Stimulated activated CD8-positive, alpha-beta memory T cell treated with anti-CD3 and anti-CD28 coated beads, Interleukin-15, amount 100 ng/mL, for 4 hours (primary cell): ENCODE measurements at regions not wholly inside any gene's neighbourhood (a gene's known extent, or its start where the extent isn't known, plus 50 kb on each side); places are given as distances from the start of the nearest gene placed in this dataset.
"Not testable (repeated sequence)": the region's sequence is repeated elsewhere in the genome, so short reads cannot be mapped to it uniquely, and the experiment has no call there.

Experiments
- DNase-seq, 2 donors: peaks; one replicate each; pipeline ENCODE4 v3.0.0-alpha.2; 2020; ENCODE audit warnings: low read depth in 2 of 2

DNA sequence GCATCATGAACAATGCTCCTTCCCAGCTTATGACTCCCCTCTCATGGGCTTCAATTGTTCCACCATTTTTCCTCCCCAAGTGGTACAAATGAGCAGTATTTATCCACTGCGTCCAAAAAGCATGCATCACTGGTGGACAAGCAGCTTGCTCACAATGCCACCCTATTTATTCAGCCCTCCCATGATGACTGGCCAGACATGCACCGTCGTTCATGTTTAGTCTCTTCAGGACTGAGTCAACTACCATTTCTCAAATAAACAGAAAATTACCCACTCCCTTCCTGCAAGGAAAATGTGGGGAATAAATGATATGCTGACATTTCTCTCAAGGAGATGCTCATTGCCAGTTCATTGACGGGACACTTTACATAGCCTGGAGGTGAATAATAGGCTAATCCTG lies 300.4 kb downstream of the C6orf118 start:
- DNase-seq: no peak

DNA sequence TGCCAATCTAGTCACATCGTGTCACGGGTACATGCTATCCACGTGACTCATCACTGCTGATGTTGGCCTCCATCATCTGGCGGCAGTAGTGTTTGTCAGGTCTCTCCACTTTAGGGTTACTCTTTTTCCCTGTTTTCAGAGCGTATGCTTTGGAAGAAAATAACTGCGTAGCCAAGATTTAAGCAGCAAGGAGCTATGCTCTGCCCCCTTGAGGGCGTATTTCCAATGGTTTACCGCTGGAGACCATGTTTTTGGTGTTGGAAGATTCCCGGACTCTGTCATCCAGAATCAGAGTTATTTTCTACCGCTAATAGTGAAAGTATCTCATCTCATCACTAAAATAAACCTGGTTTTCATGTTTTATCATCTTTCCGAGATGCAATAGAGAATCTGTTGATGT lies 306.5 kb downstream of the C6orf118 start:
- DNase-seq: no peak

DNA sequence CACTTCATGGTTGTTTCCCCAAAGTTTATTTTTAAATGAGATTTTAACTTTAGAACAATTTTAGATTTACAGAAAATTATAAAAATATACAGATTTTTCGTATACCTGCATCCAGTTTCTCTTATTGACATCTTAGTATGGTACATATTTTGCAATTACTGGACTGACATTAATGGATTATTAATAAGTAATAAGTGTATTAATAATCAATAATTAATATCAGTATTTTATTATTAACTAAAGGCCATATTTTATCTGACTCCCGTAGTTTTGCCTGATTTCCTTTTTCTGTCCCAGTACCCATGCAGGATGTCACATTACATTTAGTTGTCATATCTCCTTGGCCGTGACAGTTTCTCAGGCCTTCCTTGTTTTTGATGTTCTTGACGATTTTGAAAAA lies 307.0 kb downstream of the C6orf118 start:
- DNase-seq: no peak

DNA sequence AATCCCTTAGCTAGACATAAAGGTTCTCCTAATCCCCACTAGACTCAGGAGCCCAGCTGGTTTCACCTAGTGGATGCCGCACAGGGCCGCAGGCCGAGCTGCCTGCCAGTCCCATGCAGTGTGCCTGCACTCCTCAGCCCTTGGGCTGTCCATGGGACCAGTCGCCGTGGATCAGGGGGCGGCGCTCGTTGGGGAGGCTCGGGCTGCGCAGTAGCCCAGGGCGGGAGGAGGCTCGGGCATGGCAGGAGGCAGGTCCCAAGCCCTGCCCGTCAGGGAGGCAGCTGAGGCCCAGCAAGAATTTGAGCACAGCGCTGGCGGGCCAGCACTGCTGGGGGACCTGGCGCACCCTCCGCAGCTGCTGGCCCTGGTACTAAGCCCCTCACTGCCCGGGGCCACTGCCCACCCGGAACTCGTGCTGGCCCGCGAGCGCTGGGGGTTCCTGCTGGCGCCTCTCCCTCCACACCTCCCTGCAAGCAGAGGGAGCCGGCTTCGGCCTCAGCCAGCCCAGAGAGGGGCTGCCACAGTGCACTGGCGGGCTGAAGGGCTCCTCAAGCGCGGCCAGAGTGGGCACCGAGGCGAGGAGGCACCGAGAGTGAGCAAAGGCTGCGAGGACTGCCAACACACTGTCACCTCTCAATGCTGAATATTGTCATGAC lies 307.8 kb downstream of the C6orf118 start:
- DNase-seq: no peak

DNA sequence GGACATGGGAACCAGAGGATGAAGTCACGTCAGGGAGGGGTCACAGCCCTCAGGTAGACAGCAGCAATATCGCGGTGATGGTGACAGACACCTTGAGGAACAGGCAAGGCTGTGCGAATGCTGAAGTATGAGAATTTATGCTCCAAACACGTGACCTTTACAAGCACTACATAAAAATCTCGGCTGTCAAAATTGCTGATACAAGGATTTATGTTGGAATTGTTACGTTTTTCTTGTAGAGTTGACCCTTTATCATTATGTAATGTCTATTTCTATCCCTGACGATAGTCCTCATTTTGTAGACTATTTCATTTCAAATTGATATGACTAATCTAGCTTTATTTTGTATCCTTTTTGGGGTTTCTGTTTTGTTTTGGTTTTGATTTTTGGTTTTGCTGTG lies 311.1 kb downstream of the C6orf118 start:
- DNase-seq: no peak

DNA sequence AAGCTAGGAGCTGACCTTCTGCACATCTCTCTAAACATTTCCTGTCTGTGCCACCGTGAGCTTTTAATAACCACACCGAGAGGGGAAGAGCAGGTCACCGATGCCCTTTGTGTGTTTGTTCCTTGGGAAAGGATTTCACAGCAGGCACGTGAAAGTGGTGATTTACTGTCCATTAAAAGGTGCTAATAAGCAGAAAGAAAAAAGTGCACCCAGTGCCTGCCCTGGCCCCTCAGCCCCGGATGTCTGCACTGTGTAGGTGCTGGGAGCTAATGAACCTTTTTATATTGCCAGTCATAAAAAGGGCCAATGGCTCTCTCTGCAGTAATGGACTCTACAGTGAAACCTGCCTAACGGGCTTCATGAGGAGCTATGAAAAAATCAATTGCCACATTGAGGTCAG lies 312.6 kb downstream of the C6orf118 start:
- no peak for DNase-seq

DNA sequence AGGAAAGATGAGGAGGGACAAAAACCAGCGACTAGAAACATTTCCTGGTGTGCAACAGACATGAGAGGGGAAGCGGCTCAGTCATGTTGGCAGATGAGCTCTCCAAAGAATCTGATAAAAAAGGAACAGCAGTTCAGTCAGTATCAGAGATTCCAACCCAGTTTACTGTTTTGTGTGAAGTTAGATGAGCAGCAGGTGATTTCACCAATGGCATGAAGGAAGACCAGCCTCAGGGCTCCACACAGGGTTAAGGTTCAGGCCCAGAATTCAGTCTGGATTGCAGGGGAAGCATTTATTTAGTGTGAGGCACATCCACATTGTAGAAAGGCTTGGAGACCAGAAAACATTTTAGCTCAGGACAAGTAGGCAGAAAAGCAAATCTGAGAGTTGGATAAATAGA lies 317.8 kb downstream of the C6orf118 start:
- DNase-seq: no peak

DNA sequence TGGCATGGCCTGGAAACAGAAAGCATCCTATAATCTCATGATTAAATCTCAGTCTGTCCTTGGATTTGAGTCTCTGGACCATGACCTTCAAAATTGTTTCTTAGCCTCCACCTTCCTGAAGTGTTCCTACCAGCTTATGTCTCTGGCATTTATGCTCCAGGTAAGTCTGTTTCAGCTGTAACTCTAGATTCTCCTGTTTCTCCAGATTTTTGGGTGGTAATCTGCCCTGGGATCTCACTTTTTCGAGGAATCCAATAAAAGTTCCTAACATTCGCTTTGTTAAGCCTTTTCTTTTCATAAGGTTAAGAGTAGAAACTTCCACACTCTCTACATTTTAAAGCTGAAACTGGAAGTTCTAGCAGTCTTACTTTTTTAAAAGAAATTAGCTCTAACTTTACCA lies 318.5 kb downstream of the C6orf118 start:
- DNase-seq: no peak

DNA sequence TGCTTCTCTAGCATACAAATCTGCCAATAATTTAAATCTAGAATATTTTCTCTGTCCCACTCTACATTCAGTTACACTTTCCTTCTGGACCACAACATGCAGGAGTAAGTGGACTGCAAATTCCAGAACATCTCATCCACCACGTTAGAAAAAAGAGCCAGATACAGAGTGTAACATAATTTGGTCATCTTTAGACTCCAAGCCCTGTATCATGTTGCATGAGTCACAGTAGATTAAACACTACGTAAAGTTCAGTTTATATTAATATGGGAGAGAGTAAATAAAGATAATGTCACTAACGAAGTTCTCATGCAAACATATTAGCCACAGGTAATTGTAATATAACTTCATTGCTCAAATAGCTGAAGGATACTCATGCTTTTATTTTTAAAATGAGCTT lies 327.0 kb downstream of the C6orf118 start:
- DNase-seq: no peak

DNA sequence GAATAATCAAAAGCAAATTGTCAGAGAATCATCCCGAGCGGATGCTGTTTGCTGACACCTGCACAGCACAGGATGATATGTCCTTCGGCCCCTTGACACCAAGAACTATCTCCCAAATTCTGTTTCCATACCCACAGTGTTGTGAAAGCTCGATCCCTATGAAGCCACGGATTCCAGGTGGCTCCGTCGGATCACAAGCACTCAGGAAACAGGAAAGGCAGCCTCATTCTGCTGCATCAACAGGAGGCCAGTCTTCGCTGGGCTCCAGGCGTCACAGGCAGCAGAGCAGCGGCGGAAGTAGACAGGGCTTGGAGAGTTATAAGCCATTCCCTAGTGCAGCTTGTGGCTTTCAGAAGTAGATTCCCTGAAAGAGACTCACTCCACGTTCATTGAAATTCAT lies 342.3 kb downstream of the C6orf118 start:
- no peak for DNase-seq

DNA sequence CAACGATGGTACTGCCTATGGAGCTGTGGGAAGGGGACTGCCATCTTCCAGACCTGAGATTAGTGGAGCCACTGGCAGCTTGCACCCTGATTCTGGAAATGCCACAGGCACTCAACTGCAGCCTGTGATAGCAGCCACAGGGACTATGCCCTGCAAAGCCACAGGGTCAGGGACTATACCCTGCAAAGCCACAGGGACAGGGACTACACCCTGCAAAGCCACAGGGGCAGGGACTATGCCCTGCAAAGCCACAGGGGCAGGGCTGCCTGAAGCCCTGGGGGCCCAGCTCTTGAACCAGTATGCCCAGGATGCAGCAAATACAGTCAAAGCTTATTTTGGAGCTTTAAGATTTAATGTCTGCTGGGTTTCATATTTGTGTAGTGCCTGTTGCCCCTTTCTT lies 346.6 kb downstream of the C6orf118 start:
- no peak for DNase-seq

DNA sequence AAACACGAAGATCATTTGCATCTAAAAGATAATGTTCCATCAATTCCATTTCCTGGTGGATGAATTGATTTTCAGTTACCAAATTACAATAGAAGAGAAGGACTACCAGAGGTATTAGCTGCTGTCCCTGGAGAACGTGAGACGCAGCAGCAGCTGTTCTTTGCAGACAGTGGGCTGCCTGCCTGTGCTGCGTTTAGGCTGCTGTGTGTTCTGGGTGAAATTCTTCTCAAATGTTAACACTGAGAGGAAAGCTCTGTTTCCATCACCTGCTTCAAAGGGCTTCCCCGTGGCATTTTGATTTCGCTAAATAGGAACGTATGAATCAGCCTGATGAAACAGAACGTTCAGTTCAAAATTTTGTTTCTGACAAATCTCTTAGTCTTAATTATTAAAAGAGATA lies 362.2 kb downstream of the C6orf118 start:
- DNase-seq: no peak

DNA sequence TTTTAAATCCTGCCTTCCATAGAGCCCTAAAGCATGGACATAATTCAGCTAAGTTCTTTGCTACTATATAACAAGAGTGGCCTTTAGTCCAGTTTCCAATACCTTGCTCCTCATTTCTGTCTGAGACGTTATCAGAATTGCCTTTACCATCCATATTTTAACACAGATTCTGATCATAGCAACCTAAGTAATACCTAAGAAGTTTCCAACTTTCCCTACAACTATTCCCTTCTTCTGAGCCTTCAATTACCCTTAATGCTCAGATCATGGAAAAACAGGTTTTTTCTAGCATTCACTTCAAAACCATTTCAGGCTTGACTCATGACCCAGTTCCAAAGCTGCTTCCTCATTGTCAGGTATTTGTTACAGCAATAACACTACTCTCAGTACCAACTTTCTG lies 367.1 kb downstream of the C6orf118 start:
- no peak for DNase-seq

DNA sequence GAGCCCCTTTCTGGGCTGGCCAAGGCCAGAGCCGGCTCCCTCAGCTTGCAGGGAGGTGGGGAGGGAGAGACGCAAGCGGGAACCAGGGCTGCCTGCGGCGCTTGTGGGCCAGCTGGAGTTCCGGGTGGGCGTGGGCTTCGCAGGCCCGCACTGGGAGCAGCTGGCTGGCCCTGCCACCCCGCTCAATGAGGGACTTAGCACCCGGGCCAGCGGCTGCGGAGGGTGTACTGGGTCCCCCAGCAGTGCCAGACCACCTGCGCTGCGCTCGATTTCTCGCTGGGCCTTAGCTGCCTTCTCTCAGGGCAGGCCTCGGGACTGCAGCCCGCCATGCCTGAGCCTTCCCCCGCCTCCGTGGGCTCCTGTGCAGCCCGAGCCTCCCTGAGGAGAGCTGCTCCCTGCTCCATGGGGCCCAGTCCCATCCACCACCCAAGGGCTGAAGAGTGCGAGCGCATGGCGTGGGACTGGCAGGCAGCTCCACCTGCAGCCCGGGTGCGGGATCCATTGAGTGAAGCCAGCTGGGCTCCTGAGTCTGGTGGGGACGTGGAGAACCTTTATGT lies 376.1 kb downstream of the C6orf118 start:
- DNase-seq: not testable (repeated sequence)

DNA sequence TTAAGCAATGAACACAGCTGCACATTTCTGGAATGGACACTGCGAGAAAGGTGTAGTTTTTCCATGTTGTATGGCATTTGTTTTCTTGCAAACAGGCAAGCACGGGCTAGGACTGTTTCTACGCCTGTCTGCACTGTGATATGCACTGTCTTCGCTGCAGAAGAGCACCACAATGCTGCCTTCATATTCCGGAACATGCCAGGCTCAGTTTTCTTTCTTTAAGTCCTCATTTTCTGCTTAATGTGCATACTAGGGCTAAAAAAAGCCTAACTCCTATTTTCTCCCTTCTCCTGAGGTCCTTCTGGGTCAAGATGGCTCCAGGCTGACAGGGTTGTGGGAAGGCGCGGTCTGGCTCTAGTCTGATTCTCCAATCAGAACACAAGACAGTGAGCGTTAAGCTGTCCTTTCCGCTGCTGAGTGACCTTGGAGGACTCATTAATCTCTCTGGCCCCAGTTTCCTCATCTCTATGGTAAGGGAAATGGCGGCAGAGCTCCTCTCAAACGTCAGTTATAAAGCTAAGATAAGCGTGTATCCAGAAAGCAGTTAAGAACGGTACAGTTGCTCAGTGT lies 379.9 kb downstream of the C6orf118 start:
- DNase-seq: no peak

DNA sequence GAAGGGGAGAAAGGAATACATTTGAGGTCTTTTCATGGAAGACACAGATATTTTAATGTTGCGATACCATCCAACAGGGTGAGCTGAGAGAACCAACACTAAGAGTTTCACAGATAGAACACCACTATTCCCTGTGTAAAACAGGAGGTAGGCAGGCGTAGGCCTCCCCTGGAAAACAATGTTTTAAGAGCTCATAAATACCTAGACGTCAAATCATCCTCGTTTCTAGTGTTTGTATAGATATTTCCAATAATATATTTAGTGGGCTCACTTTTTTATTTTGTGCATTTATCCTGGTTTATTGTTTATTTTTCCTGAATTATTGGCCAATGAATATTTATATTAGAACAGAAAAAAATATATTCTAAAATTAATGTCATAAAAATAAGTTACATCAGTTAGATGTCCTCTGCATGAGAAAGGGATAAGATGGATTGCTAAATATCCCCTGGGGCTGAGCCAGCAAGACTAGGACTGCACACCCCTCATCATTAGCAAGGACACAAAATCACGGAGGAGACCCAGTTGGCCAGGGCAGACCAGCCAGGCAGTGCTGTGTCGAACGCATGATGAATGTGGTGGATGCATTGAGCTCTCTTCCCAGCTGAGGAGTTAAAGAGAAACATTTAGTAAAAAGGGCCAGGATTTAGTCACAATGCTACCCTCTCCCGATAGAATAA lies 380.5 kb downstream of the C6orf118 start:
- no peak for DNase-seq

DNA sequence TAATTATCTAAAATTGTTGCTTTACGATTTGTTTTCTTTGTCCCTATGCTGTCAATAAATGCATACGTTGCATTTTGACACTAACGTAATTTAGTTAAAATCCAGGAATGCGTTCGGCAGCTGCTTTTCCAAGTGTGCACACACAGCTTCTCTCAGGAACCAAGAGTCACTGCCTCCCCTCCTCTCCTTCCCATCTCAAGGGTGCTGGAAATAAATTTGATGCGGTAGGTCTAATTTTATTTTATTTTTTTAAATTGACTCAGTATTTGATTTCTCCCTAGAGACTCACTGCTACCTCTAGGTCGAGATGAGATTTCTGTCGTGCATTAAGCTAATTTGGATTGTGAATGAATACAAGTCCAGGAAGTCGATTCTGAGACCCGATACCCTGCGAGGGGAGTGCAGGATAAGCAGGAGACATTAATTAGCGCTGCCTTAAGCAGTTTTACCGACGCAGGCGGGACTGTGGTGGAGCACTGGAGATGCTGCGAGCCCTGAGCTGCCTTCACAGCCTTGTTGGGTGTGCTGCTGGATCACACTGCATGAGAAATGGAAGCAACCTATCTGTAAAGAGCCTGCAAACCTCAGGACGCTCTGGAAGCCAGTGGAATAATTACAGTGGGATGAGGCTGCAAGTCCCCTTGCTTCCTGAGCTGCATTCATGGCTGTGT lies 381.2 kb downstream of the C6orf118 start:
- no peak for DNase-seq

DNA sequence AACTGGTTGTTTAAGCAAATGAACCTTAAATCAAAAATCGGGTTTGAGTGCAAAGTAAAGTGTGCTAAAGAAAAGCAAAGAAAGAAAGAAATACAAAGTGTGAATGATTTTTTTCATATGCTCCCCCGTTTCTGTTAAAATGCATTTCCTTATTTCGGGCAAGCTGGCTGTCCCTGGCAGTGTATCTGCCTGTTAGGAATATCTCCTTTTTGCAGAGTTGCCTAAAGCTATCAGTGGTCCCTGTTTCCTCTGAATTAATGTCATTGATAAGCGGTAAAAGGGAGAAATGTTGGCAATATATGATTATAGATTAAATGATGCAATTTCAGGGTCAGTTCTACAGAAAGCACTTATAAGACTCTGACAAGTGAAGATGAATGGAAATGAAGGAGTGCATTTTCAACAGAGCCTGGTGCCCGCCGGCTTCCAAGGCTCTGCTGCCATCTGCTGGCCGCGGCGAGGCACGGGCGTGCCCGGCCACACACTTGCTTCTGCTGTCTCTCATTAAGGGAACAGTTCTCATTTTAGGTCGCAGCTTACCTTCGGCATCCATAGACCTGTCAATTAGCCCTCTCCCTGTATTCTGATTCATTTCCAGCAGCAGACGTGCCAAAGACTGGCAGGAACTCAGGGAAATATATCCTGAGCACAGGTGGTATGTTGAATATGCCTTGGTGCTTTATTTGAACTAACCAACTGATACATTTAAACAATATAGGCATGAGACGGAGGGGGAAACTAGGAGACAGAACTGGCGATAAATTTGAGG lies 381.9 kb downstream of the C6orf118 start:
- DNase-seq: peak in 1 of 2 donors; percentile 2

DNA sequence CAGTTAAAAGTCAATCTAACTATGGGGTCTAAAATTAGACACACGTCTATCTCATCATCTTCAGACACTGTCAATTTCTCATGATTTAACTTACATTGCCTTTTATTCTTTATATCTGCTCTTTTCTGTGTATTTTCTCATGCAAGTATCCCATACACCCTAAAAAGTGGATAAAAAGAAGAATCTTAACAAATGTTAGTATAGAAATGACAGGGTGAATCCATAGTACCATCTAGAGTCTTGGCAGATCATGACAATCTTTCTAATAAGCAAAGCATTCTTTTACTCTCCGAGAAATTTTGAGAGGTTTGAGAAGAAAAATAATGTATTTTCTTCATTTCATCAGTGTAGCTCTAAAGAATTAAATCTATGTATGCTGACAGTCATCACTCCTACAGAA lies 382.7 kb downstream of the C6orf118 start:
- no peak for DNase-seq

DNA sequence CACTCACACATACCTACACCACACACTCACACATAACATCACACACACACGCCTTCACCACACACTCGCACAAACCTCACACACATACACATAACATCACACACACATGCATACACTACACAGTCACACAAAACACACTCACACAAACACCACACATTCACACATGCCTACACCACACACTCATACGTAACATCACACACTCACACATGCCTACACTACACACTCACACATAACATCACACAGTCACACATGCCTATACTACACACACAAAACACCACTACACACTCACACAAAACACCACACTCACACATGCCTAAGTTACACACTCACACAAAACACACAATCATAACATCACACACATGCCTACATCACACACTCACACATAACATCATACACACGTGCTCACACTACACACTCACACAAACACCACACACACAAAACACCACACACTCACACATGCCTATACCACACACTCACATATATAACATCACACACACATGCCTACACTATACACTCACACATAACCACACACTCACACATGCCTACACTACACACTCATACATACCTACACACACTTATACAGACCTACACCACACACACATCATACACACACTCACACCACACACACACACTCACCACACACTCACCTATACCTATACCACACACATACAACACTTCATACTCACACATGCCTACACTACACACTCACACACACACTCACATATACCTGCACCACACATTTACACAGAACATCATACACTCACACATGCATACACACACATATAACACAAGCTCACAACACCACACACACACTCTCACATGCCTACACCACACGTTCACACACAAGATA lies 383.5 kb downstream of the C6orf118 start:
- no peak for DNase-seq

DNA sequence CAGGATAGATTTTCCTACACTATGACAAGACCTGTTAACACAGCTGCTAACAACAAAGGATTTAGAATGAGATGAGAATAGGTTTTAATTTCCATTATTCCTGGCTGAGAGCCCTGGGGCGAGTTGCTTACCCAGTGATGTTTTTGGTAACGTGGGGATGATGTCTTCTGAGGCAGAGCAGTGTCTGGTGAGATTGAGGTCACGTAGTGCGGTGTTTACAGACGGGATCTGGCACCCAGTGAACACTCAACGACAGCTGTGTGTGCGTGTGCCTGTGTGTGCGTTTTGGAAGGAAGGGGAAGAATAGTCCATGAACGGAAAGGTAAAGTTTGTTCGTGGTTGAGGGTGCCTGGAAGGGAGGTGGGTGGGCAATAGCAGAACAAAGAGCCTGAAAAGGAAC lies 384.7 kb downstream of the C6orf118 start:
- no peak for DNase-seq
